NCI-H226 (cell line): ENCODE measurements at regions not wholly inside any gene's neighbourhood (a gene's known extent, or its start where the extent isn't known, plus 50 kb on each side); places are given as distances from the start of the nearest gene placed in this dataset.

ENCODE experiments used
- DNase-seq: peaks from one replicate; pipeline ENCODE4 v3.0.0-alpha.2; 2015

GRCh38 chr19:30648866-30649862 lies 277.0 kb downstream of the ZNF536 start:
- DNase-seq, result no peak

DNA sequence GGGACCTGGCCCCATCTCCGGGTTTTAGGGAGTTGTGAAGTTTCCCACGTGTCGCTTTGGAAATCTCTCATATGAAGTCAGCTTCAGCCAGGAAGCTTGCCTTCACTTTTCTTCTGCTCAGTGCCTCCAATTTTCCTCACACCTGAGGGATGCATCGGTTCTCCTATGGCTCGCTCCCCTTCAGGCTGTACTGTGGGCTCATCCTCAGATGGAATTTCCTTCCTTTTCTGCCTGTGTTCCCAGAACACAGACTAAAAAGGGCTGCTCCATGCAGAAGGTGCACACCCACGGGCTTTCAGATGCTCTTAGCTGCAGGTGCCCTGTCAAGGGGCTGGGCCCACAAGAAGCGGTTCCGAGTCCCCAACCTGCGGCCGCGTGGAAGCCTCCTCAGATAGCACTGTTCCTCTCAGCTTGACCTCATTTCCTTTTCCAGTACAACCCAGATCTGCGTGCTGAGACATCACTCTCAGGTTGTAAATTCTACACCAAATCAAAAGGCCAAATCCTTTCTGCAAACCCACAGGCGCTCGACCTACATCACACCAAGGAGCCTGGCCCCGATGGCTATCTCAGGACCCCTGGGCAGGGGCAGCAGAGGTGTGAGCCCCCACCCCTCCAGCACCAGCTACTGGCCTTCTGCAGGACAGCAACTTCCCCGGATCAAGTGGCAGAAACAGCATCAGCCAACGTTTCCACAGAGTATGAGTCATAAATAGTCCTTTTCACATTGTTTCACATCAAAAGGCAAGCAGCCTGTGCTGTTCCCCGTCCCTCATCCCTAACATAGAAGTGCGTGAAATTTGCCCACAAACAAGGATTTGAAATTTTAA lies 275.9 kb downstream of the ZNF536 start:
- DNase-seq, result no peak

GRCh38 chr19:30646806-30647205 lies 274.6 kb downstream of the ZNF536 start:
- no peak for DNase-seq

- no peak for DNase-seq
These were observed 273.9 kb downstream of the ZNF536 start for GRCh38 chr19:30645946-30646577.

DNA sequence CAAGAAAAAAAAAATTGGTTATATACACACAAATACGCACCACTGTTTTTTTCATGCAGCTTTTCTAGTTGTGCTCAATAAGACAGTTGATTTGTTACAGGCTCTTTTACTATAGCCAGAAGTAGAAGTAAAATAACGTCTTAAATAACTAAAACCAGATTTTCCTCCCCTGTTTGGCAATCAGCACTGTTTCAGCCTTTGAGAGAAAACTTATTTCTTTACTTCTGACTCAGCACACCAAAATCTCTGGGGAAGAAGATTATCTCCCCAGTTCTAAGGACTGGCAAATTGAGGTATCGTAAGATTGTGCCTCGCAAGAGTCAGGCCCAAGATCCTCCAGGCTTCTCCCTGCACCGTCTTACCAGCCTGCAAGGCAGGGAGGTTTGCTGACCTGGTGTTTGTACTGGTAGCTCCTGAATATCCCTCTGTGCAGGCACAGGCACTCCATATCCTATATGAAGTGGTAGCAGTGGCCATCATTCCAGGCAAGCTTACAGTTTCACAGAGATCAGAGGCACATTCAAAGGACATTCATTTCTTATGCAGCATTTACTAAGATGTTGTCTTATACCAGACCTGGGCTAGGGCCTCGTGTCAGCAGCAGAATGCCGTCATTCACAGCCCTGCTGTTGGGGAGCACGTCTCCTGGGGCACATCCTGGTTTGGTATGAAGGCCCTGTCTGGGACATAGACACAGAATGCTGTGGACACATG lies 268.2 kb downstream of the ZNF536 start:
- DNase-seq, result no peak

GRCh38 chr19:30638889-30639288 lies 266.7 kb downstream of the ZNF536 start:
- DNase-seq, result no peak

- no peak for DNase-seq
These were observed 265.7 kb downstream of the ZNF536 start for GRCh38 chr19:30637926-30638325.

GRCh38 chr19:30634996-30635975 lies 263.1 kb downstream of the ZNF536 start:
- DNase-seq, result no peak

DNA sequence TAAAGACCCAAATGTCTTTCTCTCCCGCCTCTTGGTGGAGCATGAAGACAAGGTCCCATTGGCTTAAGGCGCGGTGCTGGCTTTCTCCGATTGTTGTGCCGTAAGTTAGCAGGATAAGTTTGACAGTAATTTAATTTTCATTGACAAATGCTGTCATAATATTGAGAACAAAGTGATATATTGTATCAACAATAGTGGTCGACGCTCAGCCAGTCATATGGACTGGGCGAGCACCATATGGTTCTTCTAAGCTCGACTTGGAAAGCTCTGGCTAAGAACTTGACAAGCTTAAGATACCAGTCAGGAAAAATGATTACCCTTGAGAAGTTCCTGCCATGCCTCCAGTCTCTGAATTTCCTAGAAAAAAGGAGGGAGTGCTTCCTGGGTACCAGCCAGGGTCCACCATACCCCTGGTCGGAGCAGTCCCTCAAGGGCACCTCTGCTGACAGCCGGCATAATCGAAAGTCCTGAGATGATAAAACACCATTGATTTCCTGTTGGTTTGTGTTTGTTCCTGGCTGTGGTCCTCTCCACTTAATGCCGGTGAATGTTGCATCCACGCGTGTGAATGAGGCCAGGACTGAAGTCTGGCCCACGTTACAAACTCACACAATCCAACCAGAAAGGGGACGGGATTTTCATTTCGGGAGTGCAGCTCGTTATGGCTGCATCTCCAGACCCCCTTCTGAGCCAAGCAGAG lies 262.1 kb downstream of the ZNF536 start:
- no peak for DNase-seq

GRCh38 chr19:30631033-30631370 lies 258.8 kb downstream of the ZNF536 start:
- no peak for DNase-seq

GRCh38 chr19:30630289-30631032 lies 258.3 kb downstream of the ZNF536 start:
- DNase-seq, result no peak

GRCh38 chr19:30629086-30629485 lies 256.9 kb downstream of the ZNF536 start:
- no peak for DNase-seq

DNA sequence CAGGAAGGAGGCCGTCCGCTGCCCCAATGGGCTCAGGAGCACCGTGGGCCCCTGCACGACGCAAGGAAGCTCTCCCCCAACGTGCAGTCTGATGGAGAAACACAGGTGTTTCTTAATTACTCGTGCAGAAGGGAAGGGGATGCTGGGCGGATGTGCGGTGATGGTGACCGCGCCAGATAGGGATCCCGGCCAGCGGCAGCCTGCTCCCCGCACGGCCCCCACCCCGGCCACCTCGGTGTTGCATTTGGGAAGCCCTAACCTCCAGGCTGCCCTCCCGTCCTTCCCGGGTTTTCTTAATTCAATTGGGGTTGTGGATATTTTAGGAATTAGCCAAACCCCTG lies 254.4 kb downstream of the ZNF536 start:
- no peak for DNase-seq

GRCh38 chr19:30625947-30626625 lies 253.9 kb downstream of the ZNF536 start:
- DNase-seq, result no peak

GRCh38 chr19:30622276-30622675 lies 250.1 kb downstream of the ZNF536 start:
- DNase-seq, result no peak

GRCh38 chr19:30621326-30621920 lies 249.2 kb downstream of the ZNF536 start:
- no peak for DNase-seq

DNA sequence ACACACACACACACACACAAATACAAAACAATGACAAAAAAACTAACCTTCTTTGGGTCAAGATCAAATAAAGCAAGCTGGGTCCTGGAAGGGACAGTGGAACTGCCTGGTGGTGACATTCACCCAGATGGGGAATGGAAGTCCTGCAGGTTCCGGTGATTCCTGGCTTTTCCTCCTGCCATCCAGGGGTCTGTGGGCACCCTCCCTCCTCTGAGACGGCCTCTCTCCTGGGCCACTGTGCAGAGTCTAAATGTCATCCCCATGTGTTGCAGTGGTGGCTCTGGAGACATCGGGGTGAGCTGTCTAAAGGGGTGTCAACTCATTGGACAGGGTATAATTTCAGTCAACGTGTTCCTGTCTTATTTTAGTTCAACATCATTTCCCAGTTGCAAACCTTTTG lies 248.2 kb downstream of the ZNF536 start:
- no peak for DNase-seq

DNA sequence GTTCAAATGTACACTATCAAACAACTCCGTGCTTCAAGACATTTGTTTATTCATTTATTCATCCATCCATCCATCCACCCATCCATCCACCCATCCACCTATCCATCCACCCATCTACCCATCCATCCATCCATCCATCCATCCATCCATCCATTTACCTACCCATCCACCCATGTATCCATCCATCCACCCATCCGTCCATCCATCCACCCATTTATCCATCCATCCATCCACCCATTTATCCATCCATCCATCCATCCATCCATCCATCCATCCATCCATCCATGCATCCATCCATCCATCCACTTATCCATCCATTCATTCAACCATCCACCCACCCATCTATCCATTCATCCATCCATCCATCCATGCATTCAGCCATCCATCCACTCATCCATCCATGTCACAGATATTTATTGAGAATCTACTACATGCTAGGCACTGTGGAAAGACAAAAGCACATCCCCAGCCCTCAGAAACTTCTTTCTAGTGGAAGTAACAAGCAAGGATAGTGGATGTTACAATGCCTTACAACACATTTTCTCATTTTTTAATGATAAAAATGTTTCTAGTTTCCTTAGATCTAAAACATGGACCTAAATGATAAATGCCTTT lies 237.6 kb downstream of the ZNF536 start:
- DNase-seq, result no peak

DNA sequence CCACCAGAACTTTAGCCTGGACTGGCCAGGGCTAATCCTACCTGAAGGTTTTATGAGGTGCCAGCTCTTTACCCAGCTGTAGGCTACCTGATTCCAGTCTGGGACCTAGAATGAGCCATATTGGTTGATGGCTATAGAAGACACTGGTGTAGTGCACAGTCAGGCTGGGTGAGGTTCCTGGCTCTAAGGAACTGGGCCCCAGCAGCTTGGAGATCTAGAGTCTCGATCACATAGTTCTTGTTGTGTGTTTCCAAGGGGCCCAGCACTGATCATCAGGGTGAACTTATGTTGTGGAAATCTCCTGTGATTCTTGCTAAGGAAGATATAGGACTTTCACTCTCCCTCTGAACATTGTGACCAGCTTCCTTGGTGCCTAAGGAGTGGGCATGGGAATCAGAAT lies 236.3 kb downstream of the ZNF536 start:
- no peak for DNase-seq
